ENCODE measurements at regions not wholly inside any gene's neighbourhood (a gene's known extent, or its start where the extent isn't known, plus 50 kb on each side); places are given as distances from the start of the nearest gene placed in this dataset.

DNA sequence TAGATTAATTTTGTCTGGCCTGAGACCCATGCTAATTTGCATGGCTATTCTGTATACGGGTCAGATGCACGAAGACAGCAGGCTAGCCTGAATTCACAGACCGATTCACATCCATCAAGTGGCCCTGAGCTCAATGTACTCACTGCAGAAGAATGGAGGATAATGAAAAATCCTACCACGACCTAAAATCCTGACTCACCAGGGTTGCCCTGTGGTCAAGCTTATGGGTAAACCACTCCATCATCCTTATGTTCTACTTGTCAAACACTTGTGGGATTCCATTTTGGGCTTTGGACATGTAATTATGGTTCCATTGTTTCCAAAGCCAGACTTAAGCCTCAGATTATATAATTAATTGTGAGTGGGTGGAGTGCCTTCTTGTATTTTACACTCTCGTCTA lies 110.4 kb upstream of the ZNF438 start:
- TF ChIP-seq, protein P1, sequence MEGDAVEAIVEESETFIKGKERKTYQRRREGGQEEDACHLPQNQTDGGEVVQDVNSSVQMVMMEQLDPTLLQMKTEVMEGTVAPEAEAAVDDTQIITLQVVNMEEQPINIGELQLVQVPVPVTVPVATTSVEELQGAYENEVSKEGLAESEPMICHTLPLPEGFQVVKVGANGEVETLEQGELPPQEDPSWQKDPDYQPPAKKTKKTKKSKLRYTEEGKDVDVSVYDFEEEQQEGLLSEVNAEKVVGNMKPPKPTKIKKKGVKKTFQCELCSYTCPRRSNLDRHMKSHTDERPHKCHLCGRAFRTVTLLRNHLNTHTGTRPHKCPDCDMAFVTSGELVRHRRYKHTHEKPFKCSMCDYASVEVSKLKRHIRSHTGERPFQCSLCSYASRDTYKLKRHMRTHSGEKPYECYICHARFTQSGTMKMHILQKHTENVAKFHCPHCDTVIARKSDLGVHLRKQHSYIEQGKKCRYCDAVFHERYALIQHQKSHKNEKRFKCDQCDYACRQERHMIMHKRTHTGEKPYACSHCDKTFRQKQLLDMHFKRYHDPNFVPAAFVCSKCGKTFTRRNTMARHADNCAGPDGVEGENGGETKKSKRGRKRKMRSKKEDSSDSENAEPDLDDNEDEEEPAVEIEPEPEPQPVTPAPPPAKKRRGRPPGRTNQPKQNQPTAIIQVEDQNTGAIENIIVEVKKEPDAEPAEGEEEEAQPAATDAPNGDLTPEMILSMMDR (IDR thresholded peaks at IDR 0.05; ENCODE audit: extremely low read depth, low read depth, low read length) = no peak
- Histone ChIP-seq H3K4me1 (ENCODE audit: insufficient read depth, low read length) (peaks cover 25% of the 10 kb centered on the region), H3K27ac (ENCODE audit: low read depth, low read length) (peak overlapping the region; percentile 64), H3K36me3 (ENCODE audit: insufficient read depth, low read length) (no peaks in the 10 kb centered on the region), H3K4me2 (ENCODE audit: insufficient read depth, low read length) (peak overlapping the region; percentile 16), H3K9me3 (ENCODE audit: low read depth, low read length) (no peaks in the 10 kb centered on the region), H3K27me3 (ENCODE audit: insufficient read depth, low read length) (no peaks in the 10 kb centered on the region), H3K4me3 (ENCODE audit: insufficient read depth, low read length) (no peak overlapping the region), H4K20me1 (ENCODE audit: insufficient read depth, low read length) (no peaks in the 10 kb centered on the region), H3K79me2 (ENCODE audit: insufficient read depth, low read length) (no peaks in the 10 kb centered on the region), H2AFZ (ENCODE audit: low read length) (no peak overlapping the region)
- peak; percentile 89 for DNase-seq (ENCODE audit: insufficient read length, low spot score, missing footprints)

- no peaks in the 10 kb centered on the region for H3K27me3 ChIP-seq (ENCODE audit: insufficient read depth, low read length)
- no peak for DNase-seq (ENCODE audit: insufficient read length, low spot score, missing footprints)
- no peak overlapping the region for H3K27ac ChIP-seq (ENCODE audit: low read depth, low read length)
- H4K20me1 ChIP-seq (ENCODE audit: insufficient read depth, low read length) = no peaks in the 10 kb centered on the region
- H3K36me3 ChIP-seq (ENCODE audit: insufficient read depth, low read length) = no peaks in the 10 kb centered on the region
- no peaks in the 10 kb centered on the region for H3K79me2 ChIP-seq (ENCODE audit: insufficient read depth, low read length)
- no peak overlapping the region for H3K4me2 ChIP-seq (ENCODE audit: insufficient read depth, low read length)
- H3K4me1 ChIP-seq (ENCODE audit: insufficient read depth, low read length) = peaks cover 27% of the 10 kb centered on the region
- TF ChIP-seq, protein P1 (IDR thresholded peaks at IDR 0.05; ENCODE audit: extremely low read depth, low read depth, low read length) = no peak
- H3K4me3 ChIP-seq (ENCODE audit: insufficient read depth, low read length) = no peak overlapping the region
- no peak overlapping the region for H2AFZ ChIP-seq (ENCODE audit: low read length)
- H3K9me3 ChIP-seq (ENCODE audit: low read depth, low read length) = no peaks in the 10 kb centered on the region
Measured at GRCh38 chr10:31143331-31143935, 111.8 kb upstream of the ZNF438 start.

DNA sequence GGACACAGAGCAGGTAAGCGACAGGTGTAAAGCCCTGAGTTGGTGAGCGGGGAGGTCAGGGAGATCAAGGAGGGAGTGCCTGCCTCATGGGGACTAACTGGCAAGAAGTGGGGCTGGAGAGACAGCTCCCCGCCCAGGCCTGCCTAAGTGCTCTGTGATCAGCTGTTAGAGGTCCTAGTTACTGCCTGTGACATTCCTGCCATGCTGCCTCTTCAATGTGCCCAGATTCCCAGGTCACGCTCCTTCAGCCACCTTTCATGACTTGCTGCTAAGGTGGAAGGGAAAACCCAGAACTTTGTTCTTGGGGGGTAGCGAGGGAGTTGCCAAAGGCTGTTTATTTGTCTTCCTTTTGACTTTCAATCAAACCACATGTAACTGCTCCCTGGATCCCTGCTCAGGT lies 114.3 kb upstream of the ZNF438 start:
- Histone ChIP-seq H4K20me1 (ENCODE audit: insufficient read depth, low read length) (no peaks in the 10 kb centered on the region), H3K9me3 (ENCODE audit: low read depth, low read length) (no peaks in the 10 kb centered on the region), H3K4me2 (ENCODE audit: insufficient read depth, low read length) (peak overlapping the region; percentile 70), H3K79me2 (ENCODE audit: insufficient read depth, low read length) (no peaks in the 10 kb centered on the region), H2AFZ (ENCODE audit: low read length) (peak overlapping the region; percentile 75), H3K27me3 (ENCODE audit: insufficient read depth, low read length) (no peaks in the 10 kb centered on the region), H3K36me3 (ENCODE audit: insufficient read depth, low read length) (no peaks in the 10 kb centered on the region), H3K4me1 (ENCODE audit: insufficient read depth, low read length) (peaks cover 27% of the 10 kb centered on the region), H3K4me3 (ENCODE audit: insufficient read depth, low read length) (no peak overlapping the region), H3K27ac (ENCODE audit: low read depth, low read length) (peak overlapping the region; percentile 68)
- TF ChIP-seq, protein P1 (IDR thresholded peaks at IDR 0.05; ENCODE audit: extremely low read depth, low read depth, low read length) = no peak
- DNase-seq (ENCODE audit: insufficient read length, low spot score, missing footprints) = no peak

DNA sequence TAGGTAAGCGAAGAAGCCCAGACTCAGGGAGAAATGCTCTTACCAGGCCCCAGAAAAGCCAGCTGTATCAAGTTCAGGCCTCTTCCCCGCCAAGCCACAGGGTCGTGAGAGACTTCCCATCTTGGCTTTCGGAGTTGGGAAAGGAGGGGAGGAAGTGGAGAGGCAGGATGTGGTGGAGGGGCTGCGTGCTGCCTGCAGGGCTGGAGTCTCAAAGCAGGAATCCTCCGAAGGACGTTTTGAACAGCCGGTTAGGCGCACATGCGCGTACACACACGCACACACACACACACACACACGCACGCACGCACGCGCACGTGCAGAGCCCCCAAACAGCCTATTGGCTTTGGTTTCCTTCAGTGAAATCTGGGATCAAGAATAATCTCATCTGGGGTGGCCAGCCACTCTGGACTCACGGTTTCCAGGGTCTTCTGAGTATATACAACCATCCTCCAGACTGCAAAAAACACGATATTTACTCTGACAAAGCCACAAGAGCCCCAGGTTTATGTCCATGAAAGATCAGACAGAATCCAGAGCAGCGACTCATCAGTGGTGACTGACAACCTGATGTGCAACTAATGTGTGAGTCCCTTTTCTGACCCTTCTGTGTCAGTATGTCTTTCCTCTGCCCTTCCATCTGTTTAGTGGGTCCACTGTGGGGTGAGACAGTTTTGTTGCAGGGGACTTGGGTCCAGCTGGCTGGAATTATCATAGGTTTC lies 115.0 kb upstream of the ZNF438 start:
- Histone ChIP-seq H3K27ac (ENCODE audit: low read depth, low read length) (peak overlapping the region; percentile 68), H3K27me3 (ENCODE audit: insufficient read depth, low read length) (no peaks in the 10 kb centered on the region), H2AFZ (ENCODE audit: low read length) (peak overlapping the region; percentile 75), H3K4me1 (ENCODE audit: insufficient read depth, low read length) (peaks cover 24% of the 10 kb centered on the region), H3K79me2 (ENCODE audit: insufficient read depth, low read length) (no peaks in the 10 kb centered on the region), H3K36me3 (ENCODE audit: insufficient read depth, low read length) (no peaks in the 10 kb centered on the region), H3K4me3 (ENCODE audit: insufficient read depth, low read length) (peak overlapping the region; percentile 29), H3K4me2 (ENCODE audit: insufficient read depth, low read length) (peak overlapping the region; percentile 70), H4K20me1 (ENCODE audit: insufficient read depth, low read length) (no peaks in the 10 kb centered on the region), H3K9me3 (ENCODE audit: low read depth, low read length) (no peaks in the 10 kb centered on the region)
- TF ChIP-seq, protein P1 (IDR thresholded peaks at IDR 0.05; ENCODE audit: extremely low read depth, low read depth, low read length) = no peak
- DNase-seq (ENCODE audit: insufficient read length, low spot score, missing footprints) = peak; percentile 60
